HG03354 (cell line): ENCODE measurements at regions not wholly inside any gene's neighbourhood (a gene's known extent, or its start where the extent isn't known, plus 50 kb on each side); places are given as distances from the start of the nearest gene placed in this dataset.
"Not testable (repeated sequence)": the region's sequence is repeated elsewhere in the genome, so short reads cannot be mapped to it uniquely, and the experiment has no call there.

ENCODE experiments used
- ATAC-seq: cut with Tn5 transposase; IDR thresholded peaks from one replicate; pipeline ENCODE4 v1.9.1; 2021; ENCODE audit warnings: mild to moderate bottlenecking; ENCODE audit not compliant: unreplicated experiment, poor library complexity, severe bottlenecking

DNA sequence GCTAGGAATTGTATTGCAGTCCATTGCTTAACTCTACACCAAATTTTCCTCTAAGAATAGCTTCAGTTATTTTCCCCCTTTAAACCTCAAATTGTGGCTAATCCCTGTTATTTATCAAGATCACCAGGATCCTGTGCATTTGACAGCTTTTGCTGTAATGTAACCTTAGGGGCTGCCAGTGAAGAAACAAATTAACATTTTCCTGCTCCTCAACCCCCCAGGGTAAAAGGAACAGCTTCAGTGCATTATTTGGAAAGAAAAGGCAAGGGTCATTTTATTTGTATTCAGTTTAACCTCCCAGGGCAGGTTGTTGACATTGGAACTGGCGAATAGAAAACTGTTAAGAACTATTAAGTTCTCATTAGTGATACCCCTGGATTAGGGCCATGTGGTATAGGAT lies 57.0 kb downstream of the PCDH20 start:
- no peak for ATAC-seq

DNA sequence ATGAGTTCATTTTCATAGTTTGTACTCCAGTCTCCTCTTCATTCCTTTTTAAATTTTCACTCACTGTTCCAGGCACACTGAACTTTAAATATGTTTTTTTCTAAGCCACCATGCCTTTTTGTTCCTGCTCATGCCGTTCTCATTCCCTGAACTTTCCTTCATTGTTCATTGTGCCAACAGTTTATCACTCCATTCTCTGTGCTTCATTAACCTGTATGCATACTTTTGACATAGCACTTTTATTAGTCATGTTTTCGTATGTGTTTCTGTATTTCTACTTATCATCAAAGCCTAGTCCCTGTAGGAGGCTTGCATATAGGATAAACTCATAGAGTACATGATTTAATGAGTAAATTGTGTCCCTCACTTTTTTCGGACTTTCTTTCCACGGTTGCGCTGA lies 65.3 kb downstream of the PCDH20 start:
- no peak for ATAC-seq

DNA sequence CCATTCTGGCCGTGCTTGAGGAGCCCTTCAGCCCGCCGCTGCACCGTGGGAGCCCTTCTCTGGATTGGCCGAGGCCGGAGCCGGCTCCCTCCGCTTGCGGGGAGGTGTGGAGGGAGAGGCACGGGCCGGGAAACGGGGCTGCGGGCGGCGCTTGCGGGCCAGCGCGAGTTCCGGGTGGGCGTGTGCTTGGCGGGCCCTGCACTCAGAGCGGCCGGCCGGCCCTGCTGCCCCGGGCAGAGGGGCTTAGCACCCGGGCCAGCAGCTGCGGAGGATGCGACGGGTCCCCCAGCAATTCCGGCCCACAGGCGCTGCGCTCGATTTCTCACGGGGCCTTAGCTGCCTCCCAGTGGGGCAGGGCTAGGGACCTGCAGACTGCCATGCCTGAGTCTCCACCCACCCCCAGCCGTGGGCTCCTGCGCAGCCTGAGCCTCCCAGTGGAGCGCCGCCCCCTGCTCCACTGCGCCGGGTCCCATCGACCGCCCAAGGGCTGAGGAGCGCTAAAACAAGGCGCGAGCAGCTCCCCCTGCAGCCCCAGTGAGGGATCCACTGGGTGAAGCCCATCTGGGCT lies 76.5 kb downstream of the PCDH20 start:
- ATAC-seq: no peak

GRCh38 chr13:61316647-61317046 lies 99.0 kb downstream of the PCDH20 start:
- ATAC-seq: no peak

GRCh38 chr13:61294467-61295191 lies 121.0 kb downstream of the PCDH20 start:
- ATAC-seq: no peak

- ATAC-seq: no peak
Observed at GRCh38 chr13:61286148-61286745, 129.4 kb downstream of the PCDH20 start.

DNA sequence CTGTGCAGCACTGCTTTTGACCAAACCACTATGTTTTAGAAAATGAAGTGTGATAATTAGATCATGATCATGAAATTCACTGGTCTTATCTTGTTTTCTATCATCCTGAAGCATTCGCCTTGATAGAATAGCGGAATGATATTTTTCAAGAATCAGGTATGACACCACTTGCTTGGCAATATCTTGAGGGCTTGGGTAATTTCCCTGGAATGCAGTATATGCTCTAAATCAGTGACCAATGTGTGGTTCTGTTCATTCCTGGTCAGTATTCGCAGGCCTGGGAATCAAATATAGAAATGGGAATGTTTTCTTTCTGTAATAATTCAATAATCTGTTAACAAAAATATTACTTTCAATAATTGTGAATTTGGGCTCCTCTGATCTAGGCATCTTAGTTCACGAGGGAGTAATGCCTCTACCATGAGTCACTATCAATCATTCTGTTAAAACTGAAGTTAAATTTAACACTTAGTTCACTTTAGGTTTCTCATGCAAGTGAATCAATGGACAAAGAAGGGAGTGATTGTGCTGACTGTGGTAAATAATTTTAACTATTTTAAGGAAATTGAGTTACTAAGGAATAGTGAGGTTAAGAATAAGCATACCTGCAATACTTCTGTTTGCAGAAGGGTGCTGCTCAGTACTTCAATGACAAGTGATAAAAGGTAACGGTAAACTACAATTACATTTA lies 137.9 kb downstream of the PCDH20 start:
- no peak for ATAC-seq

GRCh38 chr13:61277088-61277487 lies 138.6 kb downstream of the PCDH20 start:
- no peak for ATAC-seq

DNA sequence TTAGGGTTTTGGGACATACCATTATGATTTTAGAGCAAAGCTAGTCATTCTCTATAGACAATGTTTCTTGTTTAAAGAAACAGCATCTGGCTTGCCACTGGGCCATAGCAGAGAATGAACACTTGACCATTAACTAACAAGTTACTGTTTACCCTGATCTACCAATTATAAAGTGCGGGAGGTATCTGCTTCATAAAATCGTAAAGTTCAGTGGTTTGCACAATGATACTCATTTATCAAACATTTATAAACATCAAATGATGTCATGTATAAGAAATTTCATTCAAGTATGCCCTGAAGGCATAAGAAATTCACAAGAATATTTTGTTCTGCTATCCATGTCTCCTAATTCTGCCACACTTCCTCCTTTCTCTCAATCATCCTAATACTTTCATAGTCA lies 139.2 kb downstream of the PCDH20 start:
- ATAC-seq: no peak

GRCh38 chr13:61275736-61276135 lies 139.9 kb downstream of the PCDH20 start:
- no peak for ATAC-seq

DNA sequence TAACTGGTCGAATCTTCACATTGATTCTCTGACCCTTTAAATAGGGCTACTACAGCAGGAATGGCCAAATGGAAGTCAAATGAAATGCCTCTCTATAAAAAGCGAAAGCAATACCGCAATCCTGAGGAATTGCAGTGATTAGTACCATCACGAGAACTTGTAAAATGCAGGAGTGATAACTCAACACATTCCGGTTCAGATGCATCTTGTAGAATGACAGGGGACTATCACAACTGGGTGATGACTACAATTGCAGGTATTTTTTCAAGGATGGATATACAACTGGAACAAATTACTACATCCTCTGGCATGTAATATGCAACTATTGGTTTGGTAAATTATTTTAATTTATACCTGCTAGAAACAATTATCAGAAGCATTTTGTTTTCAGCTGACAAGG lies 140.4 kb downstream of the PCDH20 start:
- ATAC-seq: no peak

DNA sequence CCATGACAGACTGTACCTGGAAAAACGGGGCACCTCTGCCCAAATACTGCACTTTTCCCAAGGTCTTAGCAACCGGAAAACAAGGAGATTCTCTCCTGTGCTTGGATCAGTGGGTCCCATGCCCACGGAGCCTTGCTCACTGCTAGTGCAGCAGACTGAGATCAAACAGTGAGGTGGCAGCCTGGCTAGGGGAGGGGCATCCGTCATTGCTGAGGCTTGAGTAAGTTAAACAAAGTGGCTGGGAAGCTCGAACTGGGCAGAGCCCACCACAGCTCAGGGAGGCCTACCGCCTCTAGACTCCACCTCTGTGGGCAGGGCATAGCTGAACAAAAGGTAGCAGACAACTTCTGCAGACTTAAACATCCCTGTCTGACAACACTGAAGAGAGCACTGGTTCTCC lies 148.8 kb downstream of the PCDH20 start:
- not testable (repeated sequence) for ATAC-seq

GRCh38 chr13:61261746-61262472 lies 153.7 kb downstream of the PCDH20 start:
- no peak for ATAC-seq

- ATAC-seq: no peak
Observed at GRCh38 chr13:61258185-61258584, 157.5 kb downstream of the PCDH20 start.

DNA sequence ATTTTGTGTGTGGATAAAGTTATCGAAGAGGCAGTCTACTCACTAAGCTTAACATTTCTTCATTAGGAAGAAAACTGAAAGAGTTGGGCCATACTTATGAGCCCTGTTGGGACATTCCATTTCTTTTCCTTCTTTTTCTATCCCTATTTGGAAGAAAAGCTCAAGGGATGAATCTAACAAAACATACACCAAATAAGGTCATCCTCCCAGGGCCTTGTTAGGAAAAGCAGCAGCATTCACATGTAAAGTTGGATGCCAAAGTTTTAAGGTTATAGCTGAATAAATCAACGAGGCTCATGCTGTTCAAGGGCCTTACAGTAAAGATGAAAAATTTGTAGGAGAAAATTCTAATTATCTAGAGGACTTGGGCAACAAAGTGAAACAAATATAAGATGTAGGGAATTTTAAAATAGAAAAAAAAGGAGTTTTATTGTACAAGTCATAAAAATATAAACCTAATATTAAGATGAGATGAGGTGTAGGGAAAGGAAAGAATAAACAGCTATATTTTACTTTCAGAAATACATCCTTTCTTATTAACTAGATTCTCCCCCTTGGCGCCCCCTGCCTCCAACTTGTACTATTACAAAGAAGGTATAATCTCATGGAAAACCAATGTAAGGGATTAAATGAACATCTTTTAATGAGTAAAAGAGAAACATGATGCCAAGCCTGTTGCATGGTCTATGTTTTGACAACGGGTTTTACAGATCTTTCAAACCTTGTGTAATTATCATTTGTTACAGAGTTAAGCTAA lies 160.4 kb downstream of the PCDH20 start:
- no peak for ATAC-seq

DNA sequence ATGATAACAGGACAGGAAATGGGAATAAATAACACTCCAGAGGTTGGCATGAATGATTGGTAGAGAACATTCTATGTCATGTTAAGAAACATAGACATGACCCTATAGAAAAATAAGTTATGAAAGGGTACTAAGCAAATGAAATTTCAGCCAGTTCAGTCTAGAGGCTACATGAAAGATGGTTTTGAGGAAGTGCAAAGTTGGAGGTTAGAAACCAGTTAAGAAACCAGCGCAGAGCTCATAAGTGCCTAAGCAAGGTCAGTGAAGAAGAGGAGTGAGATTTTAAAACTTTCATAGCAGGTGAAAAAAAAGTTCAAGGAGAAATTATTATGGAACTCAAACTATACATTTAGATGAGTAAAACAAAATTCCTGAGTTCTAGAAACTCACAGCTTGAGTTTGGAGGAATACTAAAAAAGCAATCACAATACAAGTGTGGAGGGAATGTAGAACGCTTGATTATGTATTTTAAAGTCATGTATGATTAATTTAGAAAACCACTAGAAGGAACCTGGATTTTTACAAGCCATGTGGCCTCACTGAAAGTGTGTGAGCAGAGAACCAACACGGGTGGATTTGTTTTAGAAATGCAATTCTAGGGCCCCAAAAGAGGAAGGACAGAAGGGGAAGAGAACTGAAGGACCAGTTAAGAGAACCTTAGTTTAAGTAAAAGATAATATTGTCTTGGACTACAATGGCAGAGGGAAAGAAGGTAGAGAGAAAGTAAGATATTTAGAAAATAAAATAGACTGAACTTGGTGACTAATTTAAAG lies 162.4 kb downstream of the PCDH20 start:
- no peak for ATAC-seq

DNA sequence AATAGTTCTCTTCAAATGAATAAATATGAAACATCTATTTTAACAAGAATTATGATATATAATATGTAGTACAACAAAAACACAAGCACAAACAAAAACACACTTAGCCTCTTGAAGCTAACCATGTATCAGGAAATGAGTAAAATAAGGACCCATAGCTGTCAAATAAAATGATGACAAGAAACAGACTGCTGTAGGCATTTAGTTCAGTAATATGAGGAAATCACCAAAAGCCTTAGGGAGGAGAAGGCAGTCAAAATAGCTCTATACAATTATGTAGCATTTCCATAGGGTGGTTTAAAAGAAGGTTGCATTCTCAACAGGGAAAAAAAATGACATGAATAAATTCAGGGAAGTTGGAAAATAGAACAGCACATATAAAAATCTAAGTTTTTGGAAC lies 163.4 kb downstream of the PCDH20 start:
- ATAC-seq: no peak

DNA sequence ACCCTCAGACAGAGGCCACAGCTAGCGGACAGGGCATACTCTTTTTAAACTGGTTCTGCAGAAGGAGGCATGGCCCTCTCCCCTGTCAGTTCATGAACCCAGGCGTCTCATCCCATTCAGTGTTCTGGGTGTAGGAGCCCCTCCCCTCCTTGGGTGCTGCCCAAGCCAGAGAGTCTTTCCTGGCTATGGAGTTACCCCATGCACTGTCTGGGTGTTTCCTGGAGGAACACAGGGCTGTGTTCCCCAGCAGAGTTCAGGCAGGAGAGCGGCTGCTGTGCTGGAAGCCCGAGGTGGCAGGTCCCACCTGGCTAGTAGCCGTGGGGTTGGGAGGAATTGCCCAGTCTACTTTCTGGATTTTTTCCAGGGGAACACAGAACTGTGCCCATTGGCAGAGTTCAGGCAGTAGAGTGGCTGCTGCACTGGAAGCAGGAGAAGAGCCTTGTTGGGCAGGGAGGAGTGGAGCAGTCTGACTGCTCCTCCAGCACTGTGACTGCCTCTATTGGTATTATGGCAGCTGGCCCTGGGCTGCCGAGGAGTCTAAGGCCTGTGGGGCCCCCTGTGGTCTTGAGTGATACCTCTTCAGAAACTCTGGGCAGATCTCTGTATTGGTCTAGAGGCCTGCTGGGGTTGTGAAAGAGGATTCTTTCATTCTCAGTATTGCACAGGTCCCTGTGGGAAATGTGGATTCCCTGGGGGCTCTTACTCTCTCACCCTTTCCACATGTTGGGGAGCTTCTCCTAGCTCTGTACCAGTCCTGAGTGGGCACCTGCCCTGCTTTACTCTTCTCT lies 168.3 kb downstream of the PCDH20 start:
- ATAC-seq: peak; percentile 66
